Testis (tissue), 2 donors: ENCODE measurements at regions not wholly inside any gene's neighbourhood (a gene's known extent, or its start where the extent isn't known, plus 50 kb on each side); places are given as distances from the start of the nearest gene placed in this dataset.

Source experiments
- DNase-seq: peaks from one replicate; pipeline ENCODE4 v3.0.0-alpha.2; 2019
- H3K27ac ChIP-seq, 2 donors: fragments of 200-600 bp; sonication (generic); one replicate each; pipeline ENCODE4 v1.5.1; 2019
- H3K27me3 ChIP-seq: fragments of 200-600 bp; sonication (generic); one replicate; pipeline ENCODE4 v1.5.1; 2019
- H3K36me3 ChIP-seq: fragments of 200-600 bp; sonication (generic); one replicate; pipeline ENCODE4 v1.5.1; 2017; ENCODE audit warnings: low read depth; ENCODE audit errors: missing control alignments
- H3K4me1 ChIP-seq: fragments of 200-600 bp; sonication (generic); one replicate; pipeline ENCODE4 v1.5.1; 2019
- H3K4me3 ChIP-seq, 2 donors: fragments of 200-600 bp; sonication (generic); one replicate each; pipeline ENCODE4 v1.5.1; 2017 to 2019
- H3K9me3 ChIP-seq: fragments of 200-600 bp; sonication (generic); one replicate; pipeline ENCODE4 v1.5.1; 2017
- POLR2A ChIP-seq: fragments of 450-650 bp; IDR thresholded peaks from one replicate; pipeline ENCODE4 v1.6.1; 2017; ENCODE audit warnings: antibody characterized with exemption, mild to moderate bottlenecking, moderate library complexity
- WGBS, 2 donors: methylation state at CpG; one replicate each; pipeline ENCODE4 v1.1.5; 2018; 5-methylcytosine and 5-hydroxymethylcytosine counted together
- intact Hi-C: fragments of 100-400 bp; cut with DNase I; formaldehyde crosslinking; loops from one replicate; pipeline ENCODE4 v1.15.1; 2023; ENCODE audit warnings: low total_unique reads
- TF ChIP-seq, protein P1 (sequence below), 3 experiments: fragments of 450-650 bp in 2 of 3; fragments of 200-600 bp in 1 of 3; sonication (generic) in 1 of 3; IDR thresholded peaks; one replicate each; pipeline ENCODE4 v1.5.1; 2016 to 2019; ENCODE audit warnings: antibody characterized with exemption in 3 of 3, mild to moderate bottlenecking in 2 of 3, moderate library complexity in 1 of 3

GRCh38 chr12:96136725-96137378 lies 57.3 kb upstream of the ELK3 start:
- intact Hi-C loops: no loop called here
- H3K27me3 ChIP-seq: no peaks in the 10 kb centered on the region
- no peak for TF ChIP-seq POLR2A
- TF ChIP-seq, protein P1, sequence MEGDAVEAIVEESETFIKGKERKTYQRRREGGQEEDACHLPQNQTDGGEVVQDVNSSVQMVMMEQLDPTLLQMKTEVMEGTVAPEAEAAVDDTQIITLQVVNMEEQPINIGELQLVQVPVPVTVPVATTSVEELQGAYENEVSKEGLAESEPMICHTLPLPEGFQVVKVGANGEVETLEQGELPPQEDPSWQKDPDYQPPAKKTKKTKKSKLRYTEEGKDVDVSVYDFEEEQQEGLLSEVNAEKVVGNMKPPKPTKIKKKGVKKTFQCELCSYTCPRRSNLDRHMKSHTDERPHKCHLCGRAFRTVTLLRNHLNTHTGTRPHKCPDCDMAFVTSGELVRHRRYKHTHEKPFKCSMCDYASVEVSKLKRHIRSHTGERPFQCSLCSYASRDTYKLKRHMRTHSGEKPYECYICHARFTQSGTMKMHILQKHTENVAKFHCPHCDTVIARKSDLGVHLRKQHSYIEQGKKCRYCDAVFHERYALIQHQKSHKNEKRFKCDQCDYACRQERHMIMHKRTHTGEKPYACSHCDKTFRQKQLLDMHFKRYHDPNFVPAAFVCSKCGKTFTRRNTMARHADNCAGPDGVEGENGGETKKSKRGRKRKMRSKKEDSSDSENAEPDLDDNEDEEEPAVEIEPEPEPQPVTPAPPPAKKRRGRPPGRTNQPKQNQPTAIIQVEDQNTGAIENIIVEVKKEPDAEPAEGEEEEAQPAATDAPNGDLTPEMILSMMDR (IDR thresholded peaks at IDR 0.05): no peak
- no peaks in the 10 kb centered on the region for H3K36me3 ChIP-seq
- no peak for DNase-seq
- no peak overlapping the region for H3K4me3 ChIP-seq
- WGBS, 2 donors: 91 to 93% methylated on average over 4 of the region's 4 CpGs
- H3K9me3 ChIP-seq: no peaks in the 10 kb centered on the region
- no peaks in the 10 kb centered on the region for H3K4me1 ChIP-seq
- no peak overlapping the region for H3K27ac ChIP-seq

- Histone ChIP-seq H3K27me3 (no peaks in the 10 kb centered on the region), H3K36me3 (no peaks in the 10 kb centered on the region), H3K4me3 (no peak overlapping the region), H3K27ac (no peak overlapping the region), H3K9me3 (no peaks in the 10 kb centered on the region), H3K4me1 (no peaks in the 10 kb centered on the region)
- TF ChIP-seq, protein P1 (IDR thresholded peaks at IDR 0.05): no peak
- no peak for TF ChIP-seq POLR2A
- 87 to 96% methylated on average over 2 of the region's 2 CpGs for WGBS, 2 donors
- intact Hi-C loops: no loop called here
- no peak for DNase-seq
Observed at GRCh38 chr12:96140174-96140573, 54.0 kb upstream of the ELK3 start.

DNA sequence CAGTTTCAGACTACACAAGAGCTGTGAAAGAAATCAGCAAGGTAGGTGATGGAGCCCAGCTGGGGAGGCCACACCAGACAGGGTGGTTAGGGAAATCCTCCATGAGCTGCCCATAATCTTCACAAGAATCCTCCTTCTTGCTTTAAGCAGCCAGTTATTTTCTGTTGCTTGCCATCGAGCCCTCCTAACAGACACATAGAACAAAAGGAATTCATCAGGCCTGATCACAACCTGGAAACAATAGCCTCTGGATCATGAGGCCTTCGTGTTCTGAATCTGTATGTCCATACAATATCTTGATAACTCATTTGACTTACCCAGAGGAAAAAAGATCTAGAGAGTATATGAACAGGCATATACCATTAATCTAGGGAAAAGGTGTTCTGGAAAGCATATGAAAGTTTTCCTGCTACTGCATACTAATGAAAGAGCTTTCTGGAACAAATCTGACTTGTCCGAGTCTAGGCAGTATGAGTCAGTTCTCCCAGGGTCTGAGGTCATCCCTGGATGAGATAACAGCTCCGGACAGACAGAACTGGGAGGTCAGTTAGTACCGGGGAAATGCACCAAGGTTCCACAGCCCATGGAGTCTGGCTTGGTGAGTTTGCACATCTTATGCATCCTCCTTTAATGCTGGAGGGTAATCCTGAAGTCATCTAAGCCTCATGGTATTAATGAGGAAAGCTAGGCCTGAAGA lies 52.8 kb upstream of the ELK3 start:
- Histone ChIP-seq H3K27ac (no peak overlapping the region), H3K4me3 (no peak overlapping the region), H3K4me1 (no peaks in the 10 kb centered on the region), H3K27me3 (no peaks in the 10 kb centered on the region), H3K36me3 (no peaks in the 10 kb centered on the region), H3K9me3 (no peaks in the 10 kb centered on the region)
- TF ChIP-seq, protein P1 (IDR thresholded peaks at IDR 0.05): no peak
- TF ChIP-seq POLR2A: no peak
- DNase-seq: no peak
- 60 to 67% methylated on average over 5 of the region's 5 CpGs for WGBS, 2 donors
- intact Hi-C loops: no loop called here

GRCh38 chr12:96143392-96143791 lies 50.8 kb upstream of the ELK3 start:
- TF ChIP-seq POLR2A: no peak
- TF ChIP-seq, protein P1 (IDR thresholded peaks at IDR 0.05): no peak
- Histone ChIP-seq H3K27me3 (no peaks in the 10 kb centered on the region), H3K27ac (no peak overlapping the region), H3K4me1 (no peaks in the 10 kb centered on the region), H3K9me3 (no peaks in the 10 kb centered on the region), H3K4me3 (no peak overlapping the region), H3K36me3 (no peaks in the 10 kb centered on the region)
- no peak for DNase-seq
- 56 to 63% methylated on average over 6 of the region's 6 CpGs for WGBS, 2 donors
- intact Hi-C loops: no loop called here
